ENCODE measurements at regions not wholly inside any gene's neighbourhood (a gene's known extent, or its start where the extent isn't known, plus 50 kb on each side); places are given as distances from the start of the nearest gene placed in this dataset.

GRCh38 chr1:213533125-213533524 lies 454.6 kb upstream of the PROX1 start:
- H3K9ac ChIP-seq (ENCODE audit: insufficient read depth, low read length, poor library complexity, severe bottlenecking): no peak overlapping the region
- H3K27me3 ChIP-seq (ENCODE audit: control insufficient read depth in 2 of 2, insufficient read depth in 2 of 2, low read length in 2 of 2): no peaks in the 10 kb centered on the region
- no peaks in the 10 kb centered on the region for H3K36me3 ChIP-seq (replicated peaks in 1 of 2; ENCODE audit: control insufficient read depth in 1 of 2, insufficient read depth in 2 of 2, low read length in 2 of 2)
- Mint-ChIP-seq H3K36me3 (no peaks in the 10 kb centered on the region), H3K4me1 (no peaks in the 10 kb centered on the region), H3K27me3 (ENCODE audit: low read depth in 3 of 3) (peaks cover 0 to 3% (median 0%) of the 10 kb centered on the region in 3 donors), H3K27ac (no peak overlapping the region), H3K4me3 (no peak overlapping the region), H3K9me3 (peaks cover 0 to 6% (median 4%) of the 10 kb centered on the region in 7 donors)
- 61% methylated on average over 2 of the region's 2 CpGs for WGBS (ENCODE audit: insufficient coverage)
- H3K4me3 ChIP-seq (replicated peaks in 1 of 3; ENCODE audit: low read depth in 2 of 3, low read length in 3 of 3): no peak overlapping the region
- H3K27ac ChIP-seq (ENCODE audit: low read depth in 1 of 2, low read length in 2 of 2): no peak overlapping the region
- H3K4me1 ChIP-seq (ENCODE audit: control insufficient read depth in 1 of 2, insufficient read depth in 2 of 2, low read length in 2 of 2): no peaks in the 10 kb centered on the region
- H2AFZ ChIP-seq (ENCODE audit: insufficient read depth, low read depth, low read length, poor library complexity, severe bottlenecking): no peak overlapping the region
- H4K20me1 ChIP-seq (ENCODE audit: insufficient read depth, low read length): no peaks in the 10 kb centered on the region
- intact Hi-C loops (cut with micrococcal nuclease): loop anchor here in 1 of 2 donors (10.0 kb wide), 1 partner anchor 58 kb away; no protein-coding TSS in a partner anchor
- H3K4me2 ChIP-seq (replicated peaks; ENCODE audit: extremely low read depth, low read length, poor library complexity, severe bottlenecking): no peak overlapping the region
- H3K79me2 ChIP-seq (ENCODE audit: insufficient read depth, low read length): no peaks in the 10 kb centered on the region
- TF ChIP-seq, protein P1, sequence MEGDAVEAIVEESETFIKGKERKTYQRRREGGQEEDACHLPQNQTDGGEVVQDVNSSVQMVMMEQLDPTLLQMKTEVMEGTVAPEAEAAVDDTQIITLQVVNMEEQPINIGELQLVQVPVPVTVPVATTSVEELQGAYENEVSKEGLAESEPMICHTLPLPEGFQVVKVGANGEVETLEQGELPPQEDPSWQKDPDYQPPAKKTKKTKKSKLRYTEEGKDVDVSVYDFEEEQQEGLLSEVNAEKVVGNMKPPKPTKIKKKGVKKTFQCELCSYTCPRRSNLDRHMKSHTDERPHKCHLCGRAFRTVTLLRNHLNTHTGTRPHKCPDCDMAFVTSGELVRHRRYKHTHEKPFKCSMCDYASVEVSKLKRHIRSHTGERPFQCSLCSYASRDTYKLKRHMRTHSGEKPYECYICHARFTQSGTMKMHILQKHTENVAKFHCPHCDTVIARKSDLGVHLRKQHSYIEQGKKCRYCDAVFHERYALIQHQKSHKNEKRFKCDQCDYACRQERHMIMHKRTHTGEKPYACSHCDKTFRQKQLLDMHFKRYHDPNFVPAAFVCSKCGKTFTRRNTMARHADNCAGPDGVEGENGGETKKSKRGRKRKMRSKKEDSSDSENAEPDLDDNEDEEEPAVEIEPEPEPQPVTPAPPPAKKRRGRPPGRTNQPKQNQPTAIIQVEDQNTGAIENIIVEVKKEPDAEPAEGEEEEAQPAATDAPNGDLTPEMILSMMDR (IDR thresholded peaks at IDR 0.05): no peak
- H3K9me3 ChIP-seq (replicated peaks in 1 of 2; ENCODE audit: control insufficient read depth in 1 of 2, insufficient read depth in 1 of 2, low read length in 2 of 2): peaks cover 0 to 17% of the 10 kb centered on the region in 2 donors
- no peak for DNase-seq

GRCh38 chr1:213535679-213536078 lies 452.1 kb upstream of the PROX1 start:
- Histone ChIP-seq H3K9me3 (replicated peaks in 1 of 2; ENCODE audit: control insufficient read depth in 1 of 2, insufficient read depth in 1 of 2, low read length in 2 of 2) (peaks cover 0 to 17% of the 10 kb centered on the region in 2 donors), H3K4me3 (replicated peaks in 1 of 3; ENCODE audit: low read depth in 2 of 3, low read length in 3 of 3) (no peak overlapping the region), H3K4me1 (ENCODE audit: control insufficient read depth in 1 of 2, insufficient read depth in 2 of 2, low read length in 2 of 2) (no peaks in the 10 kb centered on the region), H4K20me1 (ENCODE audit: insufficient read depth, low read length) (no peaks in the 10 kb centered on the region), H3K27me3 (ENCODE audit: control insufficient read depth in 2 of 2, insufficient read depth in 2 of 2, low read length in 2 of 2) (no peaks in the 10 kb centered on the region), H2AFZ (ENCODE audit: insufficient read depth, low read depth, low read length, poor library complexity, severe bottlenecking) (no peak overlapping the region), H3K79me2 (ENCODE audit: insufficient read depth, low read length) (no peaks in the 10 kb centered on the region), H3K36me3 (replicated peaks in 1 of 2; ENCODE audit: control insufficient read depth in 1 of 2, insufficient read depth in 2 of 2, low read length in 2 of 2) (no peaks in the 10 kb centered on the region), H3K4me2 (replicated peaks; ENCODE audit: extremely low read depth, low read length, poor library complexity, severe bottlenecking) (no peak overlapping the region), H3K27ac (ENCODE audit: low read depth in 1 of 2, low read length in 2 of 2) (no peak overlapping the region), H3K9ac (ENCODE audit: insufficient read depth, low read length, poor library complexity, severe bottlenecking) (no peak overlapping the region)
- DNase-seq: no peak
- intact Hi-C loops (cut with micrococcal nuclease): loop anchor here in 1 of 2 donors (10.0 kb wide), 1 partner anchor 61 kb away; no protein-coding TSS in a partner anchor
- Mint-ChIP-seq H3K27me3 (ENCODE audit: low read depth in 3 of 3) (peaks cover 0 to 3% (median 0%) of the 10 kb centered on the region in 3 donors), H3K4me3 (no peak overlapping the region), H3K36me3 (no peaks in the 10 kb centered on the region), H3K9me3 (peaks cover 0 to 7% (median 5%) of the 10 kb centered on the region in 7 donors), H3K4me1 (no peaks in the 10 kb centered on the region), H3K27ac (no peak overlapping the region)
- TF ChIP-seq, protein P1 (IDR thresholded peaks at IDR 0.05): no peak
- no CpG with 5 or more reads among the region's 6 CpGs for WGBS (ENCODE audit: insufficient coverage)
